Activated CD8-positive, alpha-beta T cell treated with anti-CD3 and anti-CD28 coated beads, Interleukin-2, amount 10 ng/mL, durations not matched to agents 7 days and 5 days (primary cell): ENCODE measurements at regions not wholly inside any gene's neighbourhood (a gene's known extent, or its start where the extent isn't known, plus 50 kb on each side); places are given as distances from the start of the nearest gene placed in this dataset.

Experiments used
- ATAC-seq: fragments of 150-1000 bp; cut with Tn5 transposase; one replicate; pipeline ENCODE4 v1.10.0; 2021; ENCODE audit warnings: moderate library complexity
- CTCF ChIA-PET: fragments of 350-600 bp; sonication (Branson Sonifier 250); formaldehyde crosslinking; loops from one replicate; lab custom pipeline; 2021; ENCODE audit warnings: antibody characterized with exemption; lab: Charles Lee
- POLR2A ChIA-PET: fragments of 350-600 bp; sonication (Branson Sonifier 250); formaldehyde crosslinking; loops from one replicate; lab custom pipeline; 2021; ENCODE audit warnings: antibody characterized with exemption; lab: Charles Lee
- DNase-seq: peaks from one replicate; pipeline ENCODE4 v3.0.0-alpha.2; 2020
- H3K27ac Mint-ChIP-seq: one replicate; pipeline ENCODE4 v1.8.0; 2021; ENCODE audit warnings: mild to moderate bottlenecking, mixed read lengths
- H3K27me3 Mint-ChIP-seq: one replicate; pipeline ENCODE4 v1.8.0; 2021; ENCODE audit warnings: low read depth, mixed read lengths
- H3K36me3 Mint-ChIP-seq: one replicate; pipeline ENCODE4 v1.8.0; 2021; ENCODE audit warnings: low read depth, mixed read lengths
- H3K4me1 Mint-ChIP-seq: one replicate; pipeline ENCODE4 v1.8.0; 2021; ENCODE audit warnings: low read depth, mixed read lengths
- H3K4me3 Mint-ChIP-seq: one replicate; pipeline ENCODE4 v1.8.0; 2021; ENCODE audit warnings: mild to moderate bottlenecking, mixed read lengths
- H3K9me3 Mint-ChIP-seq: one replicate; pipeline ENCODE4 v1.8.0; 2022; ENCODE audit warnings: mixed read lengths; ENCODE audit not compliant: insufficient read depth

DNA sequence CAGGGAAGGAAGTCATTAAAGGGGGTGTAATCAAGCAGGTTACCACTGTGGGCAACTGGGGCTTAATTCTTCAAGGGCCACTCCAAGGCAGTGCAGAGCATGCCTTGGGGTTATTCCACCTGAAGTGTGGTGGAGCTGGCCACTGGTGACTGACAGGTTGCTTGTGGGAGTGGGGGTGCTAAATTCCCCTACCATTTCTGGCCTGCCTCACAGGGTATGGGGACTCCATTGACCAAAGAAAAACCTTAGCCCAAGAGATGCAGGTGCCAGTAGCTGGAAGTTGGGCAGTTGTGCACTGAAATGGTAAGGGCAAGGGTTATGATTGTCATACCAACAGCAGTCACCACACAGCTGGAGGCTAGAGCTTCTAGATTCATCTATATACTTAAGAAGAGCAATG is 93.4 kb downstream of the ZNF621 start:
- Mint-ChIP-seq H3K4me1 (no peaks in the 10 kb centered on the region), H3K9me3 (no peaks in the 10 kb centered on the region), H3K27ac (no peak overlapping the region), H3K4me3 (no peak overlapping the region), H3K36me3 (no peaks in the 10 kb centered on the region), H3K27me3 (peaks cover 39% of the 10 kb centered on the region)
- DNase-seq = no peak
- POLR2A ChIA-PET = no interaction called here
- no peak for ATAC-seq
- CTCF ChIA-PET = interaction anchor here (1.9 kb wide), 1 partner anchor 14 kb away, joined by 4 read pairs; no protein-coding TSS in a partner anchor

DNA sequence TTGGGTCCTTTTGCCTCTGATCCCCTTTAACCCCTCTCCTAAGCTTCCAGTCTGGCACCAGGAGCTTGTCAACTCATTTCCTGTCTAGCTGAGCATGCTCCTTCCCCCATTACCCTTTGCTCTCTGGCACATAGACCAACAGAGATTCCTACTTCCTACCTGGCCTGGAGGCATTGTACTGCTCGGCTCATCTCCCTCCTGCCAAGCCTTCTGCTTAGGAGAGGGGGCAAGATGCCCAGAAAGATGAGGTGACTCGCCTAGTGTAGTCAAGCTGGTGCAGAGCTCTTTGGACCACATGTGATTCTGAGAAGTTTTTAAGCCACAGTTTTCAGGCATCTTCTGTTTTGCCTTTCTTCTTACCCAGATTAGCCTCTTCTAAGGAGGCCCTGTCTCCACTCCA is 95.4 kb downstream of the ZNF621 start:
- Mint-ChIP-seq H3K36me3 (no peaks in the 10 kb centered on the region), H3K27ac (no peak overlapping the region), H3K9me3 (no peaks in the 10 kb centered on the region), H3K4me1 (no peaks in the 10 kb centered on the region), H3K4me3 (no peak overlapping the region), H3K27me3 (peaks cover 32% of the 10 kb centered on the region)
- ATAC-seq = no peak
- CTCF ChIA-PET = no interaction called here
- DNase-seq = no peak
- POLR2A ChIA-PET = interaction anchor here (0.6 kb wide), 1 partner anchor 86 kb away, joined by 3 read pairs; no protein-coding TSS in a partner anchor

GRCh38 chr3:40621252-40621651 is 96.5 kb downstream of the ZNF621 start:
- CTCF ChIA-PET = no interaction called here
- Mint-ChIP-seq H3K4me3 (no peak overlapping the region), H3K9me3 (no peaks in the 10 kb centered on the region), H3K36me3 (no peaks in the 10 kb centered on the region), H3K27ac (no peak overlapping the region), H3K27me3 (peaks cover 28% of the 10 kb centered on the region), H3K4me1 (no peaks in the 10 kb centered on the region)
- ATAC-seq (no peak), DNase-seq (no peak)
- POLR2A ChIA-PET = no interaction called here

GRCh38 chr3:40623567-40623966 is 98.8 kb downstream of the ZNF621 start:
- Mint-ChIP-seq H3K27ac (no peak overlapping the region), H3K27me3 (peaks cover 16% of the 10 kb centered on the region), H3K4me1 (no peaks in the 10 kb centered on the region), H3K9me3 (peaks cover 4% of the 10 kb centered on the region), H3K4me3 (no peak overlapping the region), H3K36me3 (no peaks in the 10 kb centered on the region)
- ChIA-PET CTCF (no interaction called here), POLR2A (no interaction called here)
- ATAC-seq (peak; percentile 92), DNase-seq (peak; percentile 81)

DNA sequence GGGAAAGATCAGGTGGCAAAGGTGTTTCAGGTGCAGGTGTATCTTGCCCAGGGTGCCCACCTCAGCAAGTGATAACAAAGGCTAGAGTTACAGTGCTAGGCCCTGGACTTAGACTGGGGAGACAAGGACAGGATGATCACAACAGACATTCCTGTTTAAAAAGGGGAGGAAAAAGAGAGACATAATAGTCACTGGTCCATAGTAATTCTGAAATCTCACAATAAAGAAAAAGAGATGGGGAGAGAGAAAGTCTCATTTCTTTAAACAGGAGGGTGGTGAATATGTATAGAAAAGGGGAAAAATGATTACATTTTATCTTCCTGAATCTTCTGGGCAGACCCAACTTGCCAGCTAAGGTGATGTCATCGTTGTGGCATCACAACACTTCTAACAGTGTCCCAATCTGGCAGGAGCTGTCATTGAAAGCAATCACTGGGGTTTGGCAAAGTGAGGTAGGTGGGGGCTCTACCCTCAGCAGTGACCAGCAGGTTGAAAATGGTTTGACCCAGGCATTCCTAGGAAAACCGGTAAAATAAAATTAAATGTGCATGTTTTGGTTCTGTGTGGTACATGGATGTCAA is 99.5 kb downstream of the ZNF621 start:
- no peaks in the 10 kb centered on the region for H3K36me3 Mint-ChIP-seq
- peaks cover 14% of the 10 kb centered on the region for H3K27me3 Mint-ChIP-seq
- POLR2A ChIA-PET = no interaction called here
- H3K9me3 Mint-ChIP-seq = peaks cover 9% of the 10 kb centered on the region
- H3K27ac Mint-ChIP-seq = no peak overlapping the region
- ATAC-seq = no peak
- H3K4me1 Mint-ChIP-seq = no peaks in the 10 kb centered on the region
- DNase-seq = no peak
- H3K4me3 Mint-ChIP-seq = no peak overlapping the region
- CTCF ChIA-PET = no interaction called here

DNA sequence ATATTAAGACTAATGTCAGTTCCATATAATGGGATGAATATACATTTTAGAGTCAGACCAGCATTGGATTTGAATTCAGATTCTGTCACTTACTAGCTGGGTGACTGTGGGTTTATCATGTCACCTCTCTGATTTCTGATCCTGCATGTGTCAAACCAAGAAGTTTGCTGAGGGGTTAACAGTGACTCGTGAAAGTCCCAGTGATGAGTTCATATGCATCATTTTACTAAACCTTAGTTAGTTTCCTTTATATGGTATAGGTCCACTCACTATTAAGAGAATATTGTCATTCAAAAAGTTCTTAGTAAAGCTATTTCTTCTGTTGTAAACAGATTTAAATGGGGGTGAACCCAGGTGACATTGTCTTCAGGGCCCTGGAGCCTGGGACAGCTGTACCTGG is 102.3 kb downstream of the ZNF621 start:
- no peak for ATAC-seq
- ChIA-PET POLR2A (no interaction called here), CTCF (no interaction called here)
- H3K4me3 Mint-ChIP-seq = no peak overlapping the region
- H3K9me3 Mint-ChIP-seq = peaks cover 9% of the 10 kb centered on the region
- H3K27me3 Mint-ChIP-seq = peaks cover 16% of the 10 kb centered on the region
- H3K27ac Mint-ChIP-seq = no peak overlapping the region
- H3K4me1 Mint-ChIP-seq = no peaks in the 10 kb centered on the region
- H3K36me3 Mint-ChIP-seq = no peaks in the 10 kb centered on the region
- no peak for DNase-seq

DNA sequence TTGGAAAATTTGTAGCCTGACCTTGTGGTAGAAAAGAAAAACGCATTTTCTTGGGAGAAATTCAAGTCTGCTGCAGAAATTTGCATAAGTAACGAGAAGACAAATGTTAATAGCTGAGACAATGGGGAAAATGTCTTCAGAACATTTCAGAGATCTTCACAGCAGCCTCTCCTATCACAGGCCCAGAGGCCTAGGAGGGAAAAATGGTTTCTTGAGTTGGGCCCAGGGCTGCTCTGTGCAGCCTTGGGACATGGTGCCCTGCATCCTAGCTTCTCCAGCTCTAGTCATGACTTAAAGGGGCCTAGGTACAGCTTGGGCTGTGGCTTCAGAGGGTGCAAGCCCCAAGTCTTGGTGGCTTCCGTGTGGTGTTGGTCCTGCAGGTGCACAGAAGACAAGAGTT is 104.2 kb downstream of the ZNF621 start:
- Mint-ChIP-seq H3K36me3 (no peaks in the 10 kb centered on the region), H3K4me1 (no peaks in the 10 kb centered on the region), H3K27ac (no peak overlapping the region), H3K9me3 (peaks cover 9% of the 10 kb centered on the region), H3K27me3 (peaks cover 14% of the 10 kb centered on the region), H3K4me3 (no peak overlapping the region)
- DNase-seq = no peak
- CTCF ChIA-PET = no interaction called here
- POLR2A ChIA-PET = no interaction called here
- no peak for ATAC-seq

GRCh38 chr3:40631341-40631995 is 106.7 kb downstream of the ZNF621 start:
- Mint-ChIP-seq H3K36me3 (no peaks in the 10 kb centered on the region), H3K9me3 (peaks cover 9% of the 10 kb centered on the region), H3K4me3 (no peak overlapping the region), H3K4me1 (no peaks in the 10 kb centered on the region), H3K27ac (no peak overlapping the region), H3K27me3 (peaks cover 13% of the 10 kb centered on the region)
- no peak for ATAC-seq
- ChIA-PET POLR2A (no interaction called here), CTCF (interaction anchor here (1.6 kb wide), 1 partner anchor 13 kb away, joined by 4 read pairs; no protein-coding TSS in a partner anchor)
- no peak for DNase-seq

DNA sequence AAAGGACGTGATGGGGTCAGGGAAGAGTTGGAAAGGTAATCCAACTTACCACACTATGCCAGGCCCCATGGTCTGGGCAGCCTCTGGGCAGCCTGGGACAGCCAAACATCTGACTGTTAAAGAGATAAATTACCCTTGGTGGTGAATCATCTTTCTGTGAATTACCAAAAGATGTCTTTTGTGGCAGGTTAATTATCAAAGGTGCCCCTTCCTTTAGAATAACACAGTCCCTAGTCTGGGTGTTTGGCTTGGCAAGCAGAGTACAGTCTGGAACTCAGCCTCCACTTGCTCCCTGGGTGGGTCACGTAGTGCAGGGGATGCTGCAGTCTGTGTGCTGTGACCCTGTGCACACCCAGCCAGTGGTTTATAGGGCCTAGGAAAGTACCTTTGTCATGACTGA is 113.1 kb downstream of the ZNF621 start:
- no peak overlapping the region for H3K4me3 Mint-ChIP-seq
- H3K36me3 Mint-ChIP-seq = no peaks in the 10 kb centered on the region
- DNase-seq = no peak
- H3K4me1 Mint-ChIP-seq = no peaks in the 10 kb centered on the region
- ATAC-seq = no peak
- POLR2A ChIA-PET = no interaction called here
- H3K27ac Mint-ChIP-seq = no peak overlapping the region
- H3K27me3 Mint-ChIP-seq = peaks cover 6% of the 10 kb centered on the region
- CTCF ChIA-PET = no interaction called here
- H3K9me3 Mint-ChIP-seq = peaks cover 3% of the 10 kb centered on the region

- CTCF ChIA-PET = no interaction called here
- H3K4me1 Mint-ChIP-seq = no peaks in the 10 kb centered on the region
- POLR2A ChIA-PET = no interaction called here
- no peak overlapping the region for H3K27ac Mint-ChIP-seq
- H3K36me3 Mint-ChIP-seq = no peaks in the 10 kb centered on the region
- H3K27me3 Mint-ChIP-seq = peaks cover 3% of the 10 kb centered on the region
- no peak overlapping the region for H3K4me3 Mint-ChIP-seq
- no peak for DNase-seq
- no peak for ATAC-seq
- H3K9me3 Mint-ChIP-seq = peaks cover 3% of the 10 kb centered on the region
These were observed 114.2 kb downstream of the ZNF621 start for GRCh38 chr3:40639006-40639405.

GRCh38 chr3:40642812-40643211 is 118.1 kb downstream of the ZNF621 start:
- no peak for ATAC-seq
- Mint-ChIP-seq H3K36me3 (no peaks in the 10 kb centered on the region), H3K4me1 (no peaks in the 10 kb centered on the region), H3K4me3 (no peak overlapping the region), H3K27me3 (peaks cover 5% of the 10 kb centered on the region), H3K27ac (no peak overlapping the region), H3K9me3 (peaks cover 3% of the 10 kb centered on the region)
- no peak for DNase-seq
- CTCF ChIA-PET = no interaction called here
- POLR2A ChIA-PET = no interaction called here

GRCh38 chr3:40645883-40646282 is 121.1 kb downstream of the ZNF621 start:
- peaks cover 3% of the 10 kb centered on the region for H3K9me3 Mint-ChIP-seq
- no peaks in the 10 kb centered on the region for H3K36me3 Mint-ChIP-seq
- no peak for DNase-seq
- no peaks in the 10 kb centered on the region for H3K4me1 Mint-ChIP-seq
- ChIA-PET CTCF (interaction anchor here (1.0 kb wide), 1 partner anchor 10 kb away, joined by 3 read pairs; no protein-coding TSS in a partner anchor), POLR2A (no interaction called here)
- no peak for ATAC-seq
- no peak overlapping the region for H3K4me3 Mint-ChIP-seq
- no peak overlapping the region for H3K27ac Mint-ChIP-seq
- H3K27me3 Mint-ChIP-seq = peaks cover 5% of the 10 kb centered on the region
